ENCODE measurements at regions not wholly inside any gene's neighbourhood (a gene's known extent, or its start where the extent isn't known, plus 50 kb on each side); places are given as distances from the start of the nearest gene placed in this dataset.

- H3K9me3 ChIP-seq: no peaks in the 10 kb centered on the region
- H3K27ac ChIP-seq: no peak overlapping the region
- H3K4me1 ChIP-seq (replicated peaks): no peaks in the 10 kb centered on the region
- 94% methylated on average over 2 of the region's 2 CpGs for WGBS
- intact Hi-C loops (cut with DNase I): no loop called here
- H3K27me3 ChIP-seq (replicated peaks; ENCODE audit: insufficient read depth): no peaks in the 10 kb centered on the region
- H3K4me3 ChIP-seq: no peak overlapping the region
- TF ChIP-seq CTCF (IDR thresholded peaks at IDR 0.05) (no peak), POLR2AphosphoS5 (IDR thresholded peaks at IDR 0.05) (no peak), POLR2A (IDR thresholded peaks at IDR 0.05) (no peak)
- no peak for DNase-seq (ENCODE audit: low spot score)
- H3K36me3 ChIP-seq: no peaks in the 10 kb centered on the region
Measured at GRCh38 chr6:140032189-140032588, 657.7 kb upstream of the CITED2 start.

GRCh38 chr6:140029551-140029950 lies 655.1 kb upstream of the CITED2 start:
- intact Hi-C loops (cut with DNase I): no loop called here
- Histone ChIP-seq H3K4me1 (replicated peaks) (no peaks in the 10 kb centered on the region), H3K4me3 (no peak overlapping the region), H3K36me3 (no peaks in the 10 kb centered on the region), H3K27me3 (replicated peaks; ENCODE audit: insufficient read depth) (no peaks in the 10 kb centered on the region), H3K9me3 (no peaks in the 10 kb centered on the region), H3K27ac (no peak overlapping the region)
- DNase-seq (ENCODE audit: low spot score): no peak
- no peak for TF ChIP-seq POLR2A (IDR thresholded peaks at IDR 0.05)
- 74% methylated on average over 3 of the region's 3 CpGs for WGBS

GRCh38 chr6:140027219-140027618 lies 652.8 kb upstream of the CITED2 start:
- H3K4me3 ChIP-seq: no peak overlapping the region
- TF ChIP-seq POLR2AphosphoS5 (IDR thresholded peaks at IDR 0.05) (no peak), POLR2A (IDR thresholded peaks at IDR 0.05) (no peak), CTCF (IDR thresholded peaks at IDR 0.05) (no peak)
- H3K27me3 ChIP-seq (replicated peaks; ENCODE audit: insufficient read depth): no peaks in the 10 kb centered on the region
- WGBS: 92% methylated on average over 2 of the region's 2 CpGs
- no peaks in the 10 kb centered on the region for H3K36me3 ChIP-seq
- no peak overlapping the region for H3K27ac ChIP-seq
- intact Hi-C loops (cut with DNase I): no loop called here
- H3K4me1 ChIP-seq (replicated peaks): no peaks in the 10 kb centered on the region
- no peaks in the 10 kb centered on the region for H3K9me3 ChIP-seq
- DNase-seq (ENCODE audit: low spot score): no peak

DNA sequence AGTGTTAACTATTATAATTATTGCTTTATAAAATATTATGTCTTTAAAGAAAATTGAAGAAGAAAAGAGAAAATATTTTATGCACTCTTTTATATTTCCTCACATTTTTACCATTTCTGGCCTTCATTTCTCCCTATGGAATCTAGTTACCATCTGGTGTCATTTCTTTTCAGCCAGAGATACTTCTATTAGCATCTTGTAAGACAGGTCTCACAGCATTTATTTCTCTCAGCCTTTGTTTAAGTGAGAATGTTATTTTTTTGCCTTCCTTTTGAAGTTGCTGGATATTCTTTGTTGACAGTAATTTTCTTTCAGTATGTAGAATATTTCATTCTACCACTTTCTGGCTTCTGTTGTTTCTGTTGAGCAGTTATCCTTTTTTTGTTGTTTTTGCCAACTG lies 652.1 kb upstream of the CITED2 start:
- no peak for DNase-seq (ENCODE audit: low spot score)
- no peaks in the 10 kb centered on the region for H3K27me3 ChIP-seq (replicated peaks; ENCODE audit: insufficient read depth)
- no peaks in the 10 kb centered on the region for H3K4me1 ChIP-seq (replicated peaks)
- no peak overlapping the region for H3K4me3 ChIP-seq
- TF ChIP-seq POLR2A (IDR thresholded peaks at IDR 0.05) (no peak), CTCF (IDR thresholded peaks at IDR 0.05) (no peak), POLR2AphosphoS5 (IDR thresholded peaks at IDR 0.05) (no peak)
- H3K27ac ChIP-seq: no peak overlapping the region
- intact Hi-C loops (cut with DNase I): no loop called here
- no peaks in the 10 kb centered on the region for H3K36me3 ChIP-seq
- H3K9me3 ChIP-seq: no peaks in the 10 kb centered on the region

GRCh38 chr6:140025171-140025570 lies 650.7 kb upstream of the CITED2 start:
- no peaks in the 10 kb centered on the region for H3K4me1 ChIP-seq (replicated peaks)
- no peaks in the 10 kb centered on the region for H3K27me3 ChIP-seq (replicated peaks; ENCODE audit: insufficient read depth)
- H3K36me3 ChIP-seq: no peaks in the 10 kb centered on the region
- no peak for DNase-seq (ENCODE audit: low spot score)
- no peak overlapping the region for H3K27ac ChIP-seq
- intact Hi-C loops (cut with DNase I): no loop called here
- no peaks in the 10 kb centered on the region for H3K9me3 ChIP-seq
- TF ChIP-seq POLR2AphosphoS5 (IDR thresholded peaks at IDR 0.05) (no peak), CTCF (IDR thresholded peaks at IDR 0.05) (no peak), POLR2A (IDR thresholded peaks at IDR 0.05) (no peak)
- no peak overlapping the region for H3K4me3 ChIP-seq
- 94% methylated on average over 1 of the region's 1 CpG for WGBS
